ENCODE measurements at regions not wholly inside any gene's neighbourhood (a gene's known extent, or its start where the extent isn't known, plus 50 kb on each side); places are given as distances from the start of the nearest gene placed in this dataset.
"Not testable (repeated sequence)": the region's sequence is repeated elsewhere in the genome, so short reads cannot be mapped to it uniquely, and the experiment has no call there.

DNA sequence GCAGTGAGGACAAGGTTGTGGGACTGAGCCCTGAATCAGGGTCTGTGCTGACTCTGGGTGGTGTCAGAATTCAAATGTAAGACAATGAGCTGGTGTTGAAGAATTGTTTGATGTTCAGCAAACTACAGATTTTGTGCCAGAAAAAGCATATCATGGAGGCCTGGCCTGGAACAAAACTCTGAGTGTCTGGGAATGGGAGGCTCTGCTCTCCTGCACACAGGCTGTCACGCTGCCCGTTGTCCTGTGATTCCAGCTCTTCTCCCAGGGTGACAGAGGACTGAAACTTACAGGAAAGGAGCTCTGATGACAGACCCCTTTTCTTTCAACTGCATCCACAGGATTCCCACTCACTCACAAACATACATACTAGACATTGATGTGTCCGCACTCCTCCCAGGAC is 120.1 kb downstream of the ZNF486 start:
- DNase-seq: no peak

DNA sequence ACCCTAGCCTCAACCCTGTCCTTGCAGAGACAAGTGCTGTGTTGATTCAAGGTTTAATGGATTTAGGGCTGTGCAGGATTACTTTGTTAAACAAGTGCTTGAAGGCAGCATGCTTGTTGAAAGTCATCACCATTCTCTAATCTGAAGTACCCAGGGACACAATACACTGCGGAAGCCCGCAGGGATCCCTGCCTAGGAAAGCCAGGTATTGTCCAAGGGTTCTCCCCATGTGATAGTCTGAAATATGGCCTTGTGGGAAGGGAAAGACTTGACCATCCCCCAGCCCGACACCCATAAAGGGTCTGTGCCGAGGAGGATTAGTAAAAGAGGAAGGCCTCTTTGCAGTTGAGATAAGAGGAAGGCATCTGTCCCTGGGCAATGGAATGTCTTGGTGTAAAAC is 118.9 kb downstream of the ZNF486 start:
- not testable (repeated sequence) for DNase-seq

DNA sequence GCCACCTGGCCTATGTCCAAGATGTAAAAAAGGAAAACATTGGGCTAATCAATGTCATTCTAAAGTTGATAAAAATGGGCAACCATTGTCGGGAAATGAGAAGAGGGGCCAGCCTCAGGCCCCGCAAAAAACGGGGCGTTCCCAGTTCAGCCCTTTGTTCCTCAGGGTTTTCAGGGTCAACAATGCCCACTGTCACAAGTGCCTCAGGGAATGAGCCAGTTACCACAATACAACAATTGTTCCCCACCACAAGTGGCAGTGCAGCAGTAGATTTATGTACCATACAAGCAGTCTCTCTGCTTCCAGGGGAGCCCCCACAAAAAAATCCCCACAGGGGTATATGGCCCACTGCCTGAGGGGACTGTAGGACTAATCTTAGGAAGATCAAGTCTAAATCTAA is 112.5 kb downstream of the ZNF486 start:
- no peak for DNase-seq

DNA sequence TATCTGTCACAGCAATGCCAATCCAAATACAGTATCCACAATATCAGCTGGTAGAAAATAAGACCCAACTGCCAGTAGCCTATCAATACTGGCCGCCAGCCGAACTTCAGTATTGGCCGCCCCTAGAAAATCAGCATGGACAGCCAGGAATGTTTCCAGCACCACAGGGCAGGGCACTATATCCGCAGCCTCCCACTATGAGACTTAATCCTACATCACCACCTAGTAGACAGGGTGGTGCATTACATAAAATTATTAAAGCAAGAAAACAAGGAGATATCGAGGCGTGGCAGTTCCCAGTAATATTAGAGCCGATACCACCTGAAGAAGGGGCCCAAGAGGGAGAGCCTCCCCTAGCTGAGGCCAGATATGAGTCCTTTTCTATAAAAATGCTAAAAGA is 111.3 kb downstream of the ZNF486 start:
- peak; percentile 25 for DNase-seq

DNA sequence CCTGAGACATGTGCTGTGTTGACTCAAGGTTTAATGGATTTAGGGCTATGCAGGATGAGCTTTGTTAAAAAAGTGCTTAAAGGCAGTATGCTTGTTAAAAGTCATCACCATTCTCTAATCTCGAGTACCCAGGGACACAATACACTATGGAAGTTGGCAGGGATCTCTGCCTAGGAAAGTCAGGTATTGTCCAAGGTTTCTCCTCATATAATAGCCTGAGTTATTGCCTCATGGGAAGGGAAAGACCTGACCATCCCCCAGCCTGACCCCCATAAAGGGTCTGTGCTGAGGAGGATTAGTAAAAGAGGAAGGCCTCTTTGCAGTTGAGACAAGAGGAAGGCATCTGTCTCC is 109.7 kb downstream of the ZNF486 start:
- not testable (repeated sequence) for DNase-seq

DNA sequence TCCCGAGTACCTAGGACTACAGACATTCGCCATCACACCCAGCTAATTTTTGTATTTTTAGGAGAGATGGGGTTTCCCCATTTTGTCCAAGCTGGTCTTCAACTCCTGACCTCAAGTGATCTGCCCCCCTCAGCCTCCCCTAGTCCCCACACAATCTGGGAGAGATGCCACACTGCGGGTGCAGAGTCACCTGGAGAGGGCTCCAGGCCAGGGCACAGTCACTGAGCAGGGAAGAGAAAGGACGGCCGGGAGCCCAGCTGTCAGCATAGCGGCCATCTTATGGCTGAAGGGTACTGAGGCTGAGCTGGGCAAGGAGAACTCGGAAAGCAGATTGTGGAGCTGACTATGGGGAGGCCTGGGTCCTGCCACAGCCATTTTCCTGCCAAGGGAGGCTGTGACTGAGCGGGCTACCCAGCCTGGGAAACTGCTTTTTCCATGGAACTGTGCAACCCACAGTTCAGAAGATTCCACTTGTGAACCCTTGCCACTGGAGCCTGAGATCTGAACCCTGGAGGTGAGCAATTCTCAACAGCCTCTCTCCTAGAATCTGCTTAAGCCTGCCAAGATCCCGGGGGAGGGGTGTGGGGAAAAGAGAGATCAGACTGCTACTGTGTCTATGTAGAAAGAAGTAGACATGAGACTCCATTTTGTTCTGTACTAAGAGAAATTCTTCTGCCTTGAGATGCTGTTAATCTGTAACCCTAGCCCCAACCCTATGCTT is 109.2 kb downstream of the ZNF486 start:
- no peak for DNase-seq

DNA sequence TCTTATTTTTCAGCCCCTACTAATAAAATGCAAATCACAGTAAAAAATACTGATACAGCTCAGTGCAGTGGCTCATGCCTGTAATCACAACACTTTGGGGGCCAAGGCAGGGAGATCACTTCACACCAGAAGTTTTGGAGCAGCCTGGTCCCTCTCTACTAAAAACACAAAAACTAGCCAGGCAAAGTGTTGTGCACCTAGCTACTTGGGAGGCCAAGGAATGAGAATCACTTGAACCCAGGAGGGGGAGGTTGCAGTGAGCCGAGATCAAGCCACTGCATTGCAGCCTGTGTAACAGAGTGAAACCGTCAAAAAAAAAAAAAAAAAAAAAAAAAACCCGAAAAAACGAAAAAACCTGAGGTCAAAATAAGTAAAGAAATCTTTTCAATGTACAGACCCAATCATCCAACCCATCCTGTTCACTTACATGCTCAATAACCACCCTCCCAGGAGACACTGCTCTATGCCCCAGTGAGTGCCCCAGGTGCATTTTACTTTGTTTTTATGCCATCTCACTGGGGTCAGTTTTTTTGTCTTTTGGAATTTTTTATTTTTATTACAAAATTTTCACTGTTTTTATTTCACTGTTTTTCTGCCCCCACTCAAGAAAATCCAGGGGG is 107.0 kb downstream of the ZNF486 start:
- no peak for DNase-seq

DNA sequence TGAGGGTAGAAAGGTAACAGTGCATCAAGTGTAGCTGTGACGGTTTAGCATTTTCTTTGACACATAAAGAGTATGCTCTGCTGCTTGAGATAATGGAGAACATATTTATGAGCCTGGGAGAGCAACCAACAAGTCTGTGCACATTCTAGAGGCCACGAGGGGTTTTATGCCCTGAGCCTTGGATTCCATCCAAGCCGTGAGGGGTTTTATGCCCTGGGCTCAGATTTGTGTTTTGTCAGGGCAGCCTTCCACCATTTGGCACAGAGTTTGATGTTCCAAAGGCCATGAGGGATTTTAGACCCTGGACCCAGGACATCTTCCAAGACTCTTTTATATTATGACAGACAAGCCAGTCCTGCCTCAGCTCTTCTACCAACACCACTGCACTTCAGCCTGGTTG is 106.4 kb downstream of the ZNF486 start:
- no peak for DNase-seq

DNA sequence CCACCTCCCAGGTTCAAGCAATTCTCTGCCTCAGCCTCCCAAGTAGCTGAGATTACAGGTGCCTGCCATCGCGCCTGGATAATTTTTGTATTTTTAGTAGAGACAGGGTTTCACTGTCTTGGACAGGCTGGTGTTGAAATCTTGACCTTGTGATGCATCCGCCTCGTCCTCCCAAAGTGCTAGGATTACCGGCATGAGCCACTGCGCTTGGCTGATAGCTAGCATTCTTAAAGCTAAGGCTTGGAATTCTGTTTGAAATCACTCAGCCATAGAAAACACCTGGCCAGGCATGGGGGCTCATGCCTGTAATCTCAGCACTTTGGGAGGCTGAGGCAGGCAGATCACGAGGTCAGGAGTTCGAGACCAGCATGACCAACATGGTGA is 105.6 kb downstream of the ZNF486 start:
- DNase-seq: not testable (repeated sequence)

DNA sequence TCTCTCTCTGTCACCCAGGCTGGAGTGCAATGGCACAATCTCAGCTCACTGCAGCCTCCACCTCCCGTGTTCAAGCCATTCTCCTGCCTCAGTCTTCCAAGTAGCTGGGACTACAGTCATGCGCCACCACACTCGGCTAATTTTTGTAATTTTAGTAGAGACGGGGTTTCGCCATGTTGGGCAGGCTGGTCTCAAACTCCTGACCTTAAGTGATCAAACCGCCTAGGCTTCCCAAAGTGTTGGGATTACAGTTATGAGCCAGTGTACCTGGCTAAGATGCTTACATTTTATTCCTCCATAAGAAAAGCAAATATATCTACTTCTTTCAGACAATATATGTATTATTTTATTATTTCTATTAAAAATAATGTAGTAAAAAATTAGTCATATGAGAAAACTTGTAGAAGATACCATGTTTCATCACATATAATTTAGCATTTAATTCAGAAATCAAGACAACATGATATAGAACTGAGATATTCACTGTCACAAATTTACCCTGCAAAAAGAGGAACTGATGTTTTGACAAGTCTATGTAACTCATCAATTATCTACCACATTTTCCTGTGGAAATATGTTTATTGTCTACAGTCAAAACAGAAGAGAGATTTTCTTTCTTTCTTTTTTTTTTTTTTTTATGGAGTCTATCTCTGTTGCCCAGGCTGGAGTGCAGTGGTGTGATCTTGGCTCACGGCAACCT is 105.1 kb downstream of the ZNF486 start:
- DNase-seq: not testable (repeated sequence)

DNA sequence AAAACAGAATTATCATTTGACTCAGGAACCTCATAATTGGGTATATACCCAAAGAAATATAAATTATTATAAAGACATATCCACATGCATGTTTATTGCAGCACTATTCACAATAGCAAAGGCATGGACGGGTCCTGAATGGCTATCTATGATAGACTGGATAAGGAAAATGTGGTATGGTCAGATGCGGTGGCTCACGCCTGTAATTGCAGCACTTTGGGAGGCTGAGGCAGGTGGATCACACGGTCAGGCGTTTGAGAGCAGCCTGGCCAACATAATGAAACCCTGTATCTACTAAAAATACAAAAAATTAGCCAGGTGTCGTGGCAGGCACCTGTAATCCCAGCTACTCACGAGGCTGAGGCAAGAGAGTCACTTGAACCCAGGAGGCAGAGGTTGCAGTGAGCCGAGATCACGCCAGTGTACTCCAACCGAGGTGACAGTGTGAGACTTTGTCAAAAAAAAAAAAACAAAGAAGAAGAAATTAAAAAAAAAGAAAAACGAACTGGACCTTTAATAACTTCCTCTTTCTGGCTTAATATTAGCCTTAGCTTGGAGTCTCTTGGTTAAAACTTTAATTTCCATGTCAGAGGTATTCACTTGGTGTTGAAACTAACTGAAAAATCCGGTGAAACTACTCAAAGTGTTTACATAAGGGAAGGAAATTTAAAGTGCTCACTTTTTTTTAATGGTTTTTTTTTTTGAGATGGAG is 104.4 kb downstream of the ZNF486 start:
- no peak for DNase-seq

DNA sequence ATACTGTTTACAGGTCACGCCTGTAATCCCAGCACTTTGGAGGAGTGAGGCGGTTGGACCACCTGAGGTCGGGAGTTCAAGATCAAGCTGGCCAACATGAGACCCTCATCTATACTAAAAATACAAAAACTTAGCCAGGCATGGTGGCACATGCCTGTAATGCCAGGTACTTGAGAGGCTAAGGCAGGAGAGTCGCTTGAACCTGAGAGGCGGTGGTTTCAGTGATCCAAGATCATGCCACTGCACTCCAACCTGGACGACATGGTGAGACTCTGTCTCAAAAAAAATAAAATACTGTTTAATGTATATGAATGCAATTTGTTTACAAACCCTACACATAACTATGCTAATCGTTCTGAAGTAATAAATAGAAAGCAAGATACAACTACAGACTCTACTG is 102.4 kb downstream of the ZNF486 start:
- DNase-seq: no peak

DNA sequence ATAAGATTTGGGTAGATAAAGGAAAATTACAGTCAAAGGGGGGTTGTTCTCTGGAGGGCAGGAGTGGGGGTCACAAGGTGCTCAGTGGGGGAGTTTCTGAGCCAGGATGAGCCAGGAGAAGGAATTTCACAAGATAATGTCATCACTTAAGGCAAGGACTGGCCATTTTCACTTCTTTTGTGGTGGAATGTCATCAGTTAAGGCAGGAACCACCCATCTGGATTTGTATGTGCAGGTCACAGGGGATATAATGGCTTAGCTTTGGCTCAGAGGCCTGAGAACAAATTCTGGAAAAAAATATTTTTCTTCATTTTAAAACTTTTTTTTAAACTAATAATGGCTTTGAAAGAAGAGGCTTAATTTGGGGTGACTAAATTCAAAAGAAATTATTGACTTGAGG is 94.5 kb downstream of the ZNF486 start:
- DNase-seq: not testable (repeated sequence)

DNA sequence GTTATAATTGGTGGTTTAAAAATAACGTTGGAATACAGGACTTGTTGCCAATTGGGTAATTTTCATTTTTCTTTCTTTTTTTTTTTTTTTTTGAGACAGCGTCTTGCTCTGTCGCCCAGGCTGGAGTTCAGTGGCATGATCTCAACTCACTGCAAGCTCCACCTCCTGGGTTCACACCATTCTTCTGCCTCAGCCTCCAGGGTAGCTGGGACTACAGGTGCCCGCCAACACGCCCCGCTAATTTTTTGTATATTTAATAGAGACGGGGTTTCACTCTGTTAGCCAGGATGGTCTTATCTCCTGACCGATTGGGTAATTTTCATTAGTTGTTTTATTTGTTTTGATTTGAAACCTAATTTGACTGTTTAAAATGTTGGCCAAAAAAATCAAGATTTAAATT is 93.7 kb downstream of the ZNF486 start:
- not testable (repeated sequence) for DNase-seq

DNA sequence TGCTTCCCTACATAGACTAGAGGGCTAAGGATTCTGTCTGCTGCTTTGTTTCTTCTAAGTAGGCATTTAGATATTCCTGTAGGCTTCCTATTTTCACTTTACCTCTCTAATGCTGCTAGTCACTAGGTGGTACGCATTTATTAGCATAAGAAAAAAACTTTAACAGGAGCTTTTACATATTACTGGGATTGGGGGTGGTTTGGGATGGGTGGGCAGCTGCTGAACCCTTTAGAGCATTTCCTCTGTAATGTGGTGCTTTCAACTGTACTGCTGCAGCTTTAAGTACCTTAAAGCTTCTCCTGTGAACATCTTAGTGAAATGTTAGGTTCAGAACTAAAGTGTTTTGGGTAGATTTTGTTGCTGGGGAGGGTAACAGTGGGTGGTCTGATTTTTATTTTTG is 92.6 kb downstream of the ZNF486 start:
- DNase-seq: no peak

DNA sequence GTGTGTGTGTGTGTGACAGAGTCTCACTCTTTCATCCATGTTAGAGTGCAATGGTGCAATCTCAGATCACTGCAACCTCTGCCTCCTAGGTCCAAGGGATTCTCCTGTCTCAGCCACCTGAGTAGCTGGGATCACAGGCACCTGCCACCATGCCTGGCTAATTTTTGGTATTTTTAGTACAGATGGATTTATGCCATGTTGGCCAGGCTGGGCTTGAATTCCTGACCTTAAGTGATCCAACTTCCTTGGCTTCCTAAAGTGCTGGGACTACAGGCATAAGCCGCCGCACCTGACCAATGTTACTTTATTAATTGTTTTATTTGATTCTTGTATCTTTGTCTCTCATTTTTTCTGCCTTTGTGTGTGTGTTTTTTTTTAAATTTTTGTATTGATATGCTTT is 89.6 kb downstream of the ZNF486 start:
- no peak for DNase-seq

DNA sequence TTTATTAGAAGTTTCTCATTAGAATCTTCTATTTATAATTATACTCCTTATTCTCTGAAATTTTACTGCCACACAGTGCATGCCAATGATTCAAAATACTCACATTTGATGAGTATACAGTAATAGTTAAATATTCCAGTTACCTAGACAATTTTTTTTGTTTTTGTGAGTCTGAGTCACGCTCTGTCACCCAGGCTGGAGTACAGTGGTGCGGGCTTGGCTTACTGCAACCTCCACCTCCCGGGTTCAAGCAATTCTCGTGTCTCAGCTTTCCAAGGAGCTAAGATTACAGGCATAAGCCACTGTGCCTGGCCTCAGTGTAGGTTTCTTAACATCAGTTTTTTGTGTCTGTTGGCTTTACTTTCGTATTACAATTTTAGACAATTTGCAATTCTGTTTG is 87.1 kb downstream of the ZNF486 start:
- no peak for DNase-seq

DNA sequence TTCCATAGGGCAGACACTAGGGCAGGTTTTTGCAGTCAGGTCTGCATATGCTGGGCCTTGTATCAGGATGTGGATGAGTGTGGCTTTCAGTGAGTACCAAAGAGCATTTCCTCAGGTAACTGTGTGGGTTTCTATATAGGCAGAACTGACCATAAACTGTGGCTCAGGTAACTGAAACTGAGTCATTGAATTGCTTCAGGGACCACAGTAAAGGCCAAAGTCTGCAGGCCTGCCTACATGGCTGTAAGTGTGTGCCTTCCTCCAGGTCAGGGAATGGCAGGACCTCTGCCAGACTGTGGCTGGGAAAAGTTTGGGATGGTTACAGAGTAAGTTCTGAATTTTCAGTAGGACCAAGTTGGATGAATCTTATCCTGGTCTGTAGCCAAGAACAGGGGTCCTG is 85.6 kb downstream of the ZNF486 start:
- DNase-seq: no peak

DNA sequence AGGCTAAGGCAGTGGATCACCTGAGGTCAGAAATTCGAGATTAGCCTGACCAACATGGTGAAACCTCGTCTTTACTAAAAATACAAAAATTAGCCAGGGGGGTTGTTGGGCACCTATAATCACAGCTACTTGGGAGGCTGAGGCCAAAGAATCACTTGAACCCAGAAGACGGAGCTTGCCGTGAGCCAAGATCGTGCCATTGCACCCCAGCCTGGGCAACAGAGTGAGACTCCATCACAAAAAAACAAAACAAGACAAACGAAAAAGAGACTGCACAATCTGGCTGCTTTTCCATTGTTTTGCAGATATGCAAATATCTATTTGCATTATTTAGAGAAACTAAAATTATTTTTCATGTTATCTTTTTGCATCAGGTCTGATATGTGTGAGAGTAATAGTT is 83.6 kb downstream of the ZNF486 start:
- DNase-seq: no peak

DNA sequence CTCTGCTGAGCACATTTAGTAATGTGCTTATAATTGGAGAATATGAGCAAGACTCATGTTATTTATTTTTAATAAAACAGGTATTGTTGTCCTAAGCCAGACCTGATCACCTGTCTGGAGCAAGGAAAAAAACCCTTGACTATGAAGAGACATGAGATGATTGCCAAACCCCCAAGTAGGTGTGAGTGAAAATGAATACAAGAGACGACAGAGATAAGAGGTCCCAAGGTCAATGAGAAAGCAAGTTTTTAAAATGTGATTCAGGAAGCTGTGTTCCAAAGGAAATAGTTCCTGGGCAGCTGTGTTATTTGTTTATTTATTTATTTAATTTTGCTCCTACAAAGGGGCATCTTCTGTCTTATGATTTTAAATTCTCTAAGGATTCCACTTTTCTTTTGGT is 83.1 kb downstream of the ZNF486 start:
- no peak for DNase-seq
